ENCODE measurements at regions not wholly inside any gene's neighbourhood (a gene's known extent, or its start where the extent isn't known, plus 50 kb on each side); places are given as distances from the start of the nearest gene placed in this dataset.

DNA sequence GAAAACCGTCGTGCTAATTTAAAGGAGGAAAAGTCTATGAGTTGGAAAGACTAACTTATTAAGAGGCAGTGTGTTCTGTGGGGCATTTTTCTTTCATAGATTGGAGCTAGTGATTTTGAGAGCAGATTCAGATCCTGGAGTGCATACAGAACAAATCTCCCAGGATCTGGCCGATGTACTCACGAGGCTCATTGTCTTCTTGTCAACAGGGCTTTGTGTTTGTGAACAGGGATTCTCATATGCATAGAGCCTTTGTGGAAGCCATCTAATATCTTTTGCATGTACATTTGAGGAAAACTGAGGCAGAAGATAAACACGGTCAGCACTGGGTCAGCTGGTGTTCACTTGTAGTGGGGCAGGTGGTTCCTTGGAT is 482.9 kb upstream of the TSHZ3 start:
- TF ChIP-seq, protein P1, sequence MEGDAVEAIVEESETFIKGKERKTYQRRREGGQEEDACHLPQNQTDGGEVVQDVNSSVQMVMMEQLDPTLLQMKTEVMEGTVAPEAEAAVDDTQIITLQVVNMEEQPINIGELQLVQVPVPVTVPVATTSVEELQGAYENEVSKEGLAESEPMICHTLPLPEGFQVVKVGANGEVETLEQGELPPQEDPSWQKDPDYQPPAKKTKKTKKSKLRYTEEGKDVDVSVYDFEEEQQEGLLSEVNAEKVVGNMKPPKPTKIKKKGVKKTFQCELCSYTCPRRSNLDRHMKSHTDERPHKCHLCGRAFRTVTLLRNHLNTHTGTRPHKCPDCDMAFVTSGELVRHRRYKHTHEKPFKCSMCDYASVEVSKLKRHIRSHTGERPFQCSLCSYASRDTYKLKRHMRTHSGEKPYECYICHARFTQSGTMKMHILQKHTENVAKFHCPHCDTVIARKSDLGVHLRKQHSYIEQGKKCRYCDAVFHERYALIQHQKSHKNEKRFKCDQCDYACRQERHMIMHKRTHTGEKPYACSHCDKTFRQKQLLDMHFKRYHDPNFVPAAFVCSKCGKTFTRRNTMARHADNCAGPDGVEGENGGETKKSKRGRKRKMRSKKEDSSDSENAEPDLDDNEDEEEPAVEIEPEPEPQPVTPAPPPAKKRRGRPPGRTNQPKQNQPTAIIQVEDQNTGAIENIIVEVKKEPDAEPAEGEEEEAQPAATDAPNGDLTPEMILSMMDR (IDR thresholded peaks at IDR 0.05), result no peak
- no peak for TF ChIP-seq ZFX (IDR thresholded peaks at IDR 0.05; ENCODE audit: borderline replicate concordance)
